ENCODE measurements at regions not wholly inside any gene's neighbourhood (a gene's known extent, or its start where the extent isn't known, plus 50 kb on each side); places are given as distances from the start of the nearest gene placed in this dataset.

DNA sequence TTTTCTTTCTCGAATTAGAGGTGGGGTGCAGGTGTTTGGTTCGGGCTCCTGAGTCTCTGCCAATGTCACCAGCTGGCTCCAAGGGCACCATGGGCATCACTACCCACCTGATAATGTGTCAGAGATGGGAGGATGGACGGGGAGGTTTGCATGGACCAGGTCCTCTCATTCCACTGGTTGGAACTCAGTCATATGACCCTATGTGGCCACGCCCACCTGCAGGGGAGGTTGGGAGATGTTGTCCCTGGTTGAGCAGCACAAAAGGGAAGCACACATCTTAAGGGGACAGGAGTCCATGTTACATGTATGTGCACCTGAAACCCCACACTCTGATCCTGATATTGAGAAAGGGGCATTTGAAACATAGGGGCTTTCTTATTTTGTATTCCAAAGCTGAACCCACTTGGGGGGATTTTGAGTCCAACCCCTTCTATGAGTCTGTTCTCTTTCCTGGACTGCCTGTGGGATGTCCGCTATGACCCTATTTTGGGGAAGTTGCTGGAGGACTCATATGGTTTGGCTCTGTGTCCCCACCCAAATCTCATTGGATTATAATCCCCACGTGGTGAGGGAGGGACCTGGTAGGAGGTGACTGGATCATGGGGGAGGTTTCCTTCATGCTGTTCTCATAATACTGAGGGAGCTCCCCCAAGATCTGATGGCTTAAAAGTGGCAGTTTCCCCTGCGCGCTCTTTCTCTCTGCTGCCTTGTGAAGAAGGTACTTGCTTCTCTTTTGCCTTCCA, 66.9 kb upstream of the BAIAP2L1 start:
- H3K36me3 ChIP-seq, result no peaks in the 10 kb centered on the region
- intact Hi-C loops (cut with DNase I; ENCODE audit: low total_unique reads), result no loop called here
- no peak for DNase-seq
- H3K9me3 ChIP-seq, result no peaks in the 10 kb centered on the region
- H3K4me3 ChIP-seq, result no peak overlapping the region
- no peaks in the 10 kb centered on the region for H3K27me3 ChIP-seq
- H3K27ac ChIP-seq, result no peak overlapping the region
- no peak for TF ChIP-seq POLR2A (IDR thresholded peaks at IDR 0.05)
- TF ChIP-seq, protein P1, sequence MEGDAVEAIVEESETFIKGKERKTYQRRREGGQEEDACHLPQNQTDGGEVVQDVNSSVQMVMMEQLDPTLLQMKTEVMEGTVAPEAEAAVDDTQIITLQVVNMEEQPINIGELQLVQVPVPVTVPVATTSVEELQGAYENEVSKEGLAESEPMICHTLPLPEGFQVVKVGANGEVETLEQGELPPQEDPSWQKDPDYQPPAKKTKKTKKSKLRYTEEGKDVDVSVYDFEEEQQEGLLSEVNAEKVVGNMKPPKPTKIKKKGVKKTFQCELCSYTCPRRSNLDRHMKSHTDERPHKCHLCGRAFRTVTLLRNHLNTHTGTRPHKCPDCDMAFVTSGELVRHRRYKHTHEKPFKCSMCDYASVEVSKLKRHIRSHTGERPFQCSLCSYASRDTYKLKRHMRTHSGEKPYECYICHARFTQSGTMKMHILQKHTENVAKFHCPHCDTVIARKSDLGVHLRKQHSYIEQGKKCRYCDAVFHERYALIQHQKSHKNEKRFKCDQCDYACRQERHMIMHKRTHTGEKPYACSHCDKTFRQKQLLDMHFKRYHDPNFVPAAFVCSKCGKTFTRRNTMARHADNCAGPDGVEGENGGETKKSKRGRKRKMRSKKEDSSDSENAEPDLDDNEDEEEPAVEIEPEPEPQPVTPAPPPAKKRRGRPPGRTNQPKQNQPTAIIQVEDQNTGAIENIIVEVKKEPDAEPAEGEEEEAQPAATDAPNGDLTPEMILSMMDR (IDR thresholded peaks at IDR 0.05), result no peak
- peaks cover 0 to 5% of the 10 kb centered on the region in 2 donors for H3K4me1 ChIP-seq

DNA sequence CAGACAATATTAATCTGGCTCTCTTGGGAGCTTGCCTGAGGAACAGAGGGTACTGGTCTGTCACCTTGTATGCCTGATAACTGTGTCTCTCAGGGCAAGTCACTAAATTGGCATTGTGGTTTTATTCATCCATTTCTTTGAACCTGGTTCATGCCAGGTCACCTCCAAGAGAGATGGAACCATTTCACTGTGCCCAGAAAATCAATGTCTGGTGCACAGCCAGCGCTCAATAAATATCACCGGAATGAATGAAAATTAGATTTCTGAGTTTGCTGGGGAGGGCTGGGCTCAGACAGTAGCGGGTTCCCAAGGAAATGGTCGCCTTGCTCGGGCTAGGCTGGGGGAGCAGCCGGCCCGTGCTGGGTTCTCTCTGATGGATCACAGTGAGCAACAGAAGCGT, 64.1 kb upstream of the BAIAP2L1 start:
- H3K27ac ChIP-seq, result no peak overlapping the region
- TF ChIP-seq, protein P1 (IDR thresholded peaks at IDR 0.05), result no peak
- no peak for TF ChIP-seq POLR2A (IDR thresholded peaks at IDR 0.05)
- H3K4me1 ChIP-seq, result no peaks in the 10 kb centered on the region
- DNase-seq, result no peak
- H3K36me3 ChIP-seq, result no peaks in the 10 kb centered on the region
- H3K4me3 ChIP-seq, result no peak overlapping the region
- H3K9me3 ChIP-seq, result no peaks in the 10 kb centered on the region
- H3K27me3 ChIP-seq, result no peaks in the 10 kb centered on the region
- intact Hi-C loops (cut with DNase I; ENCODE audit: low total_unique reads), result no loop called here

DNA sequence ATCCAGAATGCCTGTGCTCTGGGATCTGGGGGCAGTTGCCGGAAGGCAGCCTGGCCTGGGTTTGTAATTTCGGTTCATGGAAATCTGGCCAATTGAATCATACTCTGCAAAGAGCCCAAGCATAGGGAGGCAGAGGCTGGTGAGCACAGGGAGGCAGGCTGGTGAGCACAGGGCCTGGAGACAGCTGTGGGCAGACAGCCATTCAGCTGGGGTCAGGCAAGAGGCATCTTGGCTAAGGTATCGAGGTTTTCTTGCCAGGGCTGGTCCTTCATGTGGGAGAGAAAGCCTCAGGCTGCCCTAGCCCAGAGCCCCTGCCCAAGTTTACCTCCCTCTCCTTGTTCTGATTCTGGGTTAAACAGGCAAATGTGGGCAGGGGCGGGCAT, 63.7 kb upstream of the BAIAP2L1 start:
- H3K27ac ChIP-seq, result no peak overlapping the region
- no peaks in the 10 kb centered on the region for H3K9me3 ChIP-seq
- TF ChIP-seq, protein P1 (IDR thresholded peaks at IDR 0.05), result no peak
- no peak for TF ChIP-seq POLR2A (IDR thresholded peaks at IDR 0.05)
- DNase-seq, result no peak
- no peaks in the 10 kb centered on the region for H3K36me3 ChIP-seq
- intact Hi-C loops (cut with DNase I; ENCODE audit: low total_unique reads), result no loop called here
- no peaks in the 10 kb centered on the region for H3K27me3 ChIP-seq
- H3K4me1 ChIP-seq, result no peaks in the 10 kb centered on the region
- H3K4me3 ChIP-seq, result no peak overlapping the region

DNA sequence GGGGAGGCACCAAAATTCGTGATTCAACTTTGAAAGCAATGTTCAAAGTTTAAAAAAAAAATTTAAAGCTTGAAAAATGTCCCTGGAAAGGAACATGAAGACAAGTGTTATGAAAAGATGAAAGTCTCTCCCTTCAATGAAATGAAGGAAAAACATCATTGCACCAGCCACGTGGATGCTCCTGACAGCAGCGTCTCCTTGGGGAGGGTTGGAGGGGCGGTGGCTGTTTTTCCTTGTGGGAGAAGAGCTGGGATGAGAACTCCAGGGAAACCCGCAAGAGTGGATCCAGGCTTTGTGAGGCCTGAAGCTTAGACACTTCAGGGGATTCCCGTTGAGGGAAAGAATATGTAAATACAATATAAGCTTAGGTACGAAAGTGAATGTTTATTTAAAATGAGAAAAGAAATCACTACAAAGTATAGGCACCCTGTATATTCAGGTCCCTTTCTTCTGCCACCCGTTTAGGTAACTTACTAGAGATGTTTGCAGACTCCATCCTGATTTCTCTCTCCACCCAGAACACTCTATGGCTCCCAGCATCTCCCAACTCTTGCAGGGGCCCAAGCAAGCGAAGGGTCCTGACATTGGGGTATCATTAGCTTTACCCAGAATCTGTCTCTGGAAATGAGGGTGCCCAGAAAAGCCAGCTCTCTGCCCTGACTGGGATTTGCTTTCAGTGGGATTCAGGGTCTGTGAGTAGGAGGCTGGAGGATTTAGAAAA, 63.1 kb upstream of the BAIAP2L1 start:
- no peaks in the 10 kb centered on the region for H3K27me3 ChIP-seq
- no peaks in the 10 kb centered on the region for H3K36me3 ChIP-seq
- DNase-seq, result no peak
- H3K4me3 ChIP-seq, result no peak overlapping the region
- no peaks in the 10 kb centered on the region for H3K4me1 ChIP-seq
- TF ChIP-seq POLR2A (IDR thresholded peaks at IDR 0.05), result no peak
- TF ChIP-seq, protein P1 (IDR thresholded peaks at IDR 0.05), result no peak
- H3K9me3 ChIP-seq, result no peaks in the 10 kb centered on the region
- H3K27ac ChIP-seq, result no peak overlapping the region
- intact Hi-C loops (cut with DNase I; ENCODE audit: low total_unique reads), result no loop called here

DNA sequence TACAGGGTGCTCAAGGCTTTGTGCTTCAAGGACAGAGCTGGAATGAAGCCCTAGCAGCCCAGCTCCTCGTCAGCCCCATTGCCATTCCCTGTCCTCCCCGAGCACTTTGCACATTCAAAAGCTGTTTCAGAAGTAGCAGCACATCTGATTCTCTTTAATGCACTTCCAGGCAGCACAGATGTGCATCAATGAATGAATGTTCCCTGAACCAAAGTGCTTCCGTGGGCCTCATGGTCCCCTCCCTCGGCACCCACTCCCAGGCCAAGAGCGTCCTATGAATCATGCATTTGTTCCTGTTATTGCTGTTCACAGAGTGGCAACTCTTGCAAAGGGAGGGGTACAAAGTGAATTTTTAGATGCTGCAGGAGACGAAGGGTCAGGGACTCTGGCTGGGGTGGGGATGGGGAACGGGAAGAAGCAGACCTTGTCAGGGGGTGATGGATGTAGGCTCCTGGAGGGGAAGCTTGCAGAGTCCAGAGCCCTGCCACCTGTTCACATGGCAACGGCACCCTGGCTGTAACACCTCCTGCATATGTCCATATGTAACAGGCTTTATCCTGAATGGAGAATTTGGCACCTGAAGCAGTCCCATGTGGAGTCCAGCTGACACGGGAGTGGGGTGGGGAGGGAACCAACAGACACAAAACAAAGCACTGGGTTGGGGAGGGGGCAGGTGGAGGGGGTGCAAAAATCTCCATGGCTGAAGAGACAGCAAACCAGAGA, 62.2 kb upstream of the BAIAP2L1 start:
- intact Hi-C loops (cut with DNase I; ENCODE audit: low total_unique reads), result no loop called here
- Histone ChIP-seq H3K36me3 (no peaks in the 10 kb centered on the region), H3K4me1 (no peaks in the 10 kb centered on the region), H3K27me3 (no peaks in the 10 kb centered on the region), H3K4me3 (no peak overlapping the region), H3K27ac (no peak overlapping the region), H3K9me3 (no peaks in the 10 kb centered on the region)
- no peak for DNase-seq
- TF ChIP-seq, protein P1 (IDR thresholded peaks at IDR 0.05), result no peak
